K562 (cell line): ENCODE measurements at regions not wholly inside any gene's neighbourhood (a gene's known extent, or its start where the extent isn't known, plus 50 kb on each side); places are given as distances from the start of the nearest gene placed in this dataset.

Source experiments
- ATAC-seq: fragments of 200-7000 bp; cut with Tn5 transposase; 3 replicates; pipeline ENCODE4 v1.9.1; 2020; ENCODE audit warnings: moderate library complexity
- BruUV-seq: library from RNA; stranded (reverse); fragments of 400-500 nt; replicated peaks from 2 replicates; lab custom pipeline; 2021; lab: Mats Ljungman, UMichigan
- CTCF ChIA-PET: fragments of 300-600 bp; formaldehyde crosslinking; extraction: SDS; loops from one replicate; lab custom pipeline; 2021; ENCODE audit warnings: low intra/inter-chr PET ratio; lab: Yijun Ruan, JAX
- POLR2A ChIA-PET: fragments of 300-600, 350-650 bp; sonication (Branson Sonifier 250); formaldehyde crosslinking; extraction: SDS; loops from one replicate; lab custom pipeline; 2021; ENCODE audit warnings: antibody characterized with exemption, inconsistent platforms; lab: Yijun Ruan, JAX
- DNase-seq, 4 experiments: peaks; one replicate each; pipeline versions ENCODE4 v3.0.0 to v3.0.0-alpha.2; 2011 to 2018; ENCODE audit warnings: low spot score in 3 of 4, mixed read lengths in 3 of 4; ENCODE audit errors: extremely low read depth in 1 of 4
- FAIRE-seq: peaks from 2 replicates; lab custom pipeline; 2011; peaks lifted over from hg19 to GRCh38; lab: Jason Lieb, UNC
- H2AFZ ChIP-seq: 2 replicates; pipeline ENCODE4 v1.6.0; 2011; ENCODE audit warnings: low read depth, low read length, control low read depth, inconsistent platforms
- H3K27ac ChIP-seq: fragments of 200-600 bp; 3 replicates; pipeline ENCODE4 v1.8.0; 2011; ENCODE audit warnings: low read depth, mild to moderate bottlenecking, control low read depth, inconsistent platforms, low read length, moderate library complexity, mixed read lengths; ENCODE audit errors: extremely low read depth
- H3K27me3 ChIP-seq, 2 experiments: fragments of 300-600 bp in 1 of 2; 2 replicates in 1 of 2; 3 replicates in 1 of 2; pipeline versions ENCODE4 v1.6.0 to v1.8.0; 2011; ENCODE audit warnings: inconsistent platforms in 2 of 2, low read length in 2 of 2, mild to moderate bottlenecking in 1 of 2, mixed read lengths in 1 of 2, moderate library complexity in 1 of 2; ENCODE audit not compliant: control insufficient read depth in 2 of 2, insufficient read depth in 2 of 2
- H3K36me3 ChIP-seq: fragments of 300-600 bp; 3 replicates; pipeline ENCODE4 v1.8.0; 2011; ENCODE audit warnings: mild to moderate bottlenecking, low read length, inconsistent platforms; ENCODE audit not compliant: control insufficient read depth, insufficient read depth
- H3K4me1 ChIP-seq, 2 experiments: fragments of 200-600 bp in 1 of 2; replicated peaks in 1 of 2; 2 replicates in 1 of 2; 3 replicates in 1 of 2; pipeline versions ENCODE4 v1.5.1 to v1.8.0; 2011; ENCODE audit warnings: inconsistent platforms in 2 of 2, low read length in 2 of 2, mild to moderate bottlenecking in 1 of 2, mixed read lengths in 1 of 2, moderate library complexity in 1 of 2; ENCODE audit not compliant: control insufficient read depth in 2 of 2, insufficient read depth in 2 of 2
- H3K4me2 ChIP-seq: 2 replicates; pipeline ENCODE4 v1.6.1; 2011; ENCODE audit warnings: low read length, control low read depth, inconsistent platforms, mixed read lengths; ENCODE audit not compliant: insufficient read depth
- H3K4me3 ChIP-seq: fragments of 200-600 bp; sonication (generic), shearing (Covaris generic); 2 replicates; pipeline ENCODE4 v1.5.1; 2016; ENCODE audit warnings: control low read depth, inconsistent platforms
- H3K79me2 ChIP-seq: fragments of 200-600 bp; 3 replicates; pipeline ENCODE4 v1.8.0; 2011; ENCODE audit warnings: low read length, inconsistent platforms; ENCODE audit not compliant: control insufficient read depth, insufficient read depth
- H3K9ac ChIP-seq, 2 experiments: 2 replicates each; pipeline versions ENCODE4 v1.6.0 to v1.6.1; 2011; ENCODE audit warnings: low read depth in 2 of 2, low read length in 2 of 2, control low read depth in 1 of 2, inconsistent platforms in 1 of 2, mild to moderate bottlenecking in 1 of 2, mixed read lengths in 1 of 2; ENCODE audit not compliant: insufficient read depth in 1 of 2
- H3K9me1 ChIP-seq: one replicate; pipeline ENCODE4 v1.6.0; 2011; ENCODE audit warnings: inconsistent platforms, mild to moderate bottlenecking, low read length, moderate library complexity; ENCODE audit not compliant: control insufficient read depth, insufficient read depth
- H3K9me3 ChIP-seq: replicated peaks from 2 replicates; pipeline ENCODE4 v1.5.1; 2011; ENCODE audit warnings: low read depth, low read length, inconsistent platforms; ENCODE audit not compliant: control insufficient read depth, insufficient read depth
- H4K20me1 ChIP-seq: replicated peaks from 2 replicates; pipeline ENCODE4 v1.6.1; 2011; ENCODE audit warnings: low read length, inconsistent platforms, mixed read lengths; ENCODE audit not compliant: control insufficient read depth, insufficient read depth
- BRF1 ChIP-seq: IDR thresholded peaks from 3 replicates; pipeline ENCODE4 v1.6.1; 2011; ENCODE audit warnings: borderline replicate concordance, mild to moderate bottlenecking; ENCODE audit not compliant: insufficient read length; ENCODE audit errors: extremely low read depth
- FOSL1 ChIP-seq: fragments of 200-800 bp; sonication (Bioruptor generic); conservative IDR thresholded peaks from 2 replicates; pipeline ENCODE4 v1.6.1; 2016; ENCODE audit warnings: missing genetic modification characterization, missing compliant biosample characterization
- HSF4 ChIP-seq: fragments of 250-450 bp; sonication (Bioruptor Pico); IDR thresholded peaks from 2 replicates; pipeline ENCODE4 v2.1.2; 2022; ENCODE audit warnings: mild to moderate bottlenecking, moderate library complexity, borderline replicate concordance
- NBN ChIP-seq: fragments of 450-650 bp; IDR thresholded peaks from 2 replicates; pipeline ENCODE4 v1.6.1; 2016; ENCODE audit warnings: low read depth, mild to moderate bottlenecking
- PURB ChIP-seq: sonication (generic); formaldehyde crosslinking; IDR thresholded peaks from 2 replicates; pipeline ENCODE4 v1.9.0; 2021; ENCODE audit warnings: low read depth, mild to moderate bottlenecking, missing genetic modification reagents
- SAFB ChIP-seq: fragments of 200-400 bp; formaldehyde crosslinking; IDR thresholded peaks from 2 replicates; pipeline ENCODE4 v1.6.1; 2017; ENCODE audit warnings: low read depth, low read length, borderline replicate concordance
- SMAD4 ChIP-seq: fragments of 250-450 bp; sonication (Bioruptor Pico); conservative IDR thresholded peaks from 2 replicates; pipeline ENCODE4 v1.8.0; 2021; ENCODE audit warnings: inconsistent platforms, mild to moderate bottlenecking, moderate library complexity
- SRSF3 ChIP-seq: fragments of 200-400 bp; formaldehyde crosslinking; IDR thresholded peaks from 2 replicates; pipeline ENCODE4 v1.6.1; 2016; ENCODE audit warnings: mild to moderate bottlenecking, low read length, moderate library complexity; ENCODE audit not compliant: insufficient read depth
- STAT5A ChIP-seq: IDR thresholded peaks from 2 replicates; pipeline ENCODE4 v1.6.1; 2012; ENCODE audit warnings: low read length, inconsistent platforms, borderline replicate concordance
- TAF9B ChIP-seq: fragments of 450-650 bp; IDR thresholded peaks from 2 replicates; pipeline ENCODE4 v1.6.1; 2018; ENCODE audit warnings: mild to moderate bottlenecking; ENCODE audit not compliant: partially characterized antibody
- TEAD1 ChIP-seq, 2 experiments: fragments of 450-650 bp in 1 of 2; sonication (generic) in 1 of 2; formaldehyde crosslinking; IDR thresholded peaks; 2 replicates each; pipeline versions ENCODE4 v1.4.0 to v1.8.0; 2020 to 2022; ENCODE audit warnings: mild to moderate bottlenecking in 2 of 2, missing genetic modification reagents in 1 of 2
- TFAM ChIP-seq: fragments of 250-450 bp; sonication (Bioruptor Pico); conservative IDR thresholded peaks from 2 replicates; pipeline ENCODE4 v1.5.0; 2021; ENCODE audit warnings: mild to moderate bottlenecking, moderate library complexity
- ZNF140 ChIP-seq: fragments of 250-450 bp; sonication (Bioruptor Pico); IDR thresholded peaks from 2 replicates; pipeline ENCODE4 v1.8.0; 2021; ENCODE audit warnings: moderate library complexity, mild to moderate bottlenecking, inconsistent platforms
- ZNF780A ChIP-seq: fragments of 250-450 bp; sonication (Bioruptor Pico); IDR thresholded peaks from 2 replicates; pipeline ENCODE4 v1.5.0; 2021; ENCODE audit warnings: mild to moderate bottlenecking
- WGBS: fragments of 100-300 bp; shearing (Covaris generic); methylation state at CpG from one replicate; pipeline ENCODE4 v1.1.6; 2016; ENCODE audit warnings: low coverage, mixed read lengths; ENCODE audit not compliant: insufficient coverage; ENCODE audit errors: missing lambda C conversion rate; 5-methylcytosine and 5-hydroxymethylcytosine counted together
- in situ Hi-C: fragments of 300-500 bp; cut with MboI; formaldehyde crosslinking; loops from 4 replicates; pipeline ENCODE4 v1.15.0; 2018; ENCODE audit warnings: inconsistent platforms, mixed read lengths
- intact Hi-C: fragments of 100-400 bp; cut with micrococcal nuclease; formaldehyde crosslinking; loops from 2 replicates; pipeline ENCODE4 v1.14.2; 2022
- TF ChIP-seq, protein P1 (sequence below): sonication (generic); formaldehyde crosslinking; IDR thresholded peaks from 2 replicates; pipeline ENCODE4 v1.8.0; 2022; ENCODE audit warnings: mild to moderate bottlenecking, missing genetic modification reagents

DNA sequence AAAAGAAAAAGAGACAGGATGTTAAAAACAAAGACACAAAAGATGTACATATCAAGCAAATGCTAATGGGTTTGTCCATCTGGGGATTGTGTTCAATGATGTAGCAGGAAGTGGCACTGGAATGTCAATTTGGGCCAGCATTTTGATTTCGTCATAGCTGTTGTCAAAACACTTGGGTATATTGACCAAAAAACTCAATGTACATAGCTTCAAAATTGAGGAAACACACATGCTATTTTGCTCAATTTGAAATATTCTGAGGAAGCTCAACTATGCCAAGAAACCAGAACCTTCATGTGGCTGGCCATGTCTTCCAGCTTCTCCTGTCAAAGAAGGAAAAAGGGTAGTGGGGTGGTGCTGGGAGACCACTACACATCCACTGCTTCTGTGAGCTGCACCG, 212.7 kb upstream of the GHITM start (continued):
- TF ChIP-seq HSF4 (CRISPR knock-in tag) (no peak), STAT5A (no peak), ZNF780A (CRISPR knock-in tag) (no peak), TFAM (CRISPR knock-in tag) (no peak), TAF9B (no peak), SAFB (no peak), TEAD1 (CRISPR knock-in tag; IDR thresholded peaks at IDR 0.05) (no peak), PURB (no peak)

DNA sequence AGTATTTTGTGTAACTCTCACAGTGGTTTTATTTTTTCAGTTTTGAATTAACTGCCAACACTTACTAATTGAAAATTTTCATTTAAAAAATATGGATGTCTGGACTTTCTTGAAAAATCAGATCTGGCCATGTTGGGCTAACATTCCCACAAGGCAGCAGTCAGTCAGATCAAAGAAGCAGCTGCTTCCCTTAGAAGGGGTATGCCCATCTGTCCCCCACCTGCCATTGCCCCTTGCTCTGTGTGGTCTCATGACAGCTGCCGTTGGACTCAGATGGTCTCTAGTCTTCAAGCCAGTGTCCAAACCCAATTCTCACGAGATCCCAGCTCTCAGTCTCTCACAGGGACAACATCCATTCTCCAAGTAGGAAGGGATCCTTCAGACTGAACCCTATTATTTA, 212.1 kb upstream of the GHITM start:
- ATAC-seq (no peak), FAIRE-seq (no peak), DNase-seq (no peak)
- TF ChIP-seq FOSL1 (tag): no peak
- TF ChIP-seq BRF1: no peak
- TF ChIP-seq SRSF3: no peak
- TF ChIP-seq SMAD4 (CRISPR knock-in tag): no peak
- TF ChIP-seq, protein P1, sequence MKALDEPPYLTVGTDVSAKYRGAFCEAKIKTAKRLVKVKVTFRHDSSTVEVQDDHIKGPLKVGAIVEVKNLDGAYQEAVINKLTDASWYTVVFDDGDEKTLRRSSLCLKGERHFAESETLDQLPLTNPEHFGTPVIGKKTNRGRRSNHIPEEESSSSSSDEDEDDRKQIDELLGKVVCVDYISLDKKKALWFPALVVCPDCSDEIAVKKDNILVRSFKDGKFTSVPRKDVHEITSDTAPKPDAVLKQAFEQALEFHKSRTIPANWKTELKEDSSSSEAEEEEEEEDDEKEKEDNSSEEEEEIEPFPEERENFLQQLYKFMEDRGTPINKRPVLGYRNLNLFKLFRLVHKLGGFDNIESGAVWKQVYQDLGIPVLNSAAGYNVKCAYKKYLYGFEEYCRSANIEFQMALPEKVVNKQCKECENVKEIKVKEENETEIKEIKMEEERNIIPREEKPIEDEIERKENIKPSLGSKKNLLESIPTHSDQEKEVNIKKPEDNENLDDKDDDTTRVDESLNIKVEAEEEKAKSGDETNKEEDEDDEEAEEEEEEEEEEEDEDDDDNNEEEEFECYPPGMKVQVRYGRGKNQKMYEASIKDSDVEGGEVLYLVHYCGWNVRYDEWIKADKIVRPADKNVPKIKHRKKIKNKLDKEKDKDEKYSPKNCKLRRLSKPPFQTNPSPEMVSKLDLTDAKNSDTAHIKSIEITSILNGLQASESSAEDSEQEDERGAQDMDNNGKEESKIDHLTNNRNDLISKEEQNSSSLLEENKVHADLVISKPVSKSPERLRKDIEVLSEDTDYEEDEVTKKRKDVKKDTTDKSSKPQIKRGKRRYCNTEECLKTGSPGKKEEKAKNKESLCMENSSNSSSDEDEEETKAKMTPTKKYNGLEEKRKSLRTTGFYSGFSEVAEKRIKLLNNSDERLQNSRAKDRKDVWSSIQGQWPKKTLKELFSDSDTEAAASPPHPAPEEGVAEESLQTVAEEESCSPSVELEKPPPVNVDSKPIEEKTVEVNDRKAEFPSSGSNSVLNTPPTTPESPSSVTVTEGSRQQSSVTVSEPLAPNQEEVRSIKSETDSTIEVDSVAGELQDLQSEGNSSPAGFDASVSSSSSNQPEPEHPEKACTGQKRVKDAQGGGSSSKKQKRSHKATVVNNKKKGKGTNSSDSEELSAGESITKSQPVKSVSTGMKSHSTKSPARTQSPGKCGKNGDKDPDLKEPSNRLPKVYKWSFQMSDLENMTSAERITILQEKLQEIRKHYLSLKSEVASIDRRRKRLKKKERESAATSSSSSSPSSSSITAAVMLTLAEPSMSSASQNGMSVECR (CRISPR knock-in tag): no peak
- TF ChIP-seq ZNF140 (CRISPR knock-in tag): no peak
- no peak for TF ChIP-seq PURB
- TF ChIP-seq NBN: no peak
- Histone ChIP-seq H2AFZ (no peak overlapping the region), H3K36me3 (no peaks in the 10 kb centered on the region), H3K4me2 (no peak overlapping the region), H3K4me1 (no peaks in the 10 kb centered on the region), H4K20me1 (no peaks in the 10 kb centered on the region), H3K9me1 (no peaks in the 10 kb centered on the region), H3K27ac (no peak overlapping the region), H3K9me3 (no peaks in the 10 kb centered on the region), H3K9ac (no peak overlapping the region), H3K79me2 (no peaks in the 10 kb centered on the region), H3K27me3 (no peaks in the 10 kb centered on the region), H3K4me3 (no peak overlapping the region)
- in situ Hi-C loops (no loop called here), intact Hi-C loops (no loop called here)
- POLR2A ChIA-PET: interaction anchor here (0.9 kb wide), 1 partner anchor 30 kb away, joined by 4 read pairs; no protein-coding TSS in a partner anchor
- BruUV-seq: no TSS peak
- CTCF ChIA-PET: no interaction called here
- 0% methylated on average over 2 of the region's 2 CpGs for WGBS
